ENCODE measurements at regions not wholly inside any gene's neighbourhood (a gene's known extent, or its start where the extent isn't known, plus 50 kb on each side); places are given as distances from the start of the nearest gene placed in this dataset.

- Histone ChIP-seq H3K27me3 (ENCODE audit: control insufficient read depth, insufficient read depth, low read length) (no peaks in the 10 kb centered on the region; the same call in 1 of the 2 replicates), H4K5ac (ENCODE audit: low read depth, low read length) (no peak overlapping the region), H2AFZ (replicated peaks; ENCODE audit: low read length, poor library complexity) (no peak overlapping the region), H4K20me1 (ENCODE audit: insufficient read depth, low read length) (no peaks in the 10 kb centered on the region), H2AK9ac (replicated peaks; ENCODE audit: low read depth, low read length, poor library complexity) (no peak overlapping the region), H3K9me3 (ENCODE audit: control insufficient read depth, insufficient read depth, low read length) (no peaks in the 10 kb centered on the region; the same call in 1 of the 2 replicates), H3K18ac (ENCODE audit: low read depth, low read length) (no peak overlapping the region), H4K91ac (ENCODE audit: insufficient read depth, low read depth, low read length) (no peak overlapping the region), H3K27ac (ENCODE audit: insufficient read depth, low read length) (no peak overlapping the region), H2AK5ac (ENCODE audit: low read depth, low read length) (no peak overlapping the region), H3K23ac (ENCODE audit: low read depth, low read length) (no peak overlapping the region), H2BK15ac (ENCODE audit: low read depth, low read length) (no peak overlapping the region), H3K4me3 (ENCODE audit: insufficient read depth, low read depth, low read length) (no peak overlapping the region), H4K8ac (ENCODE audit: low read depth in 2 of 2, low read length in 2 of 2) (no peak overlapping the region), H3K9me1 (ENCODE audit: insufficient read depth, low read length) (no peaks in the 10 kb centered on the region), H2BK20ac (ENCODE audit: low read depth, low read length) (no peak overlapping the region), H3K9ac (ENCODE audit: low read depth, low read length) (no peak overlapping the region), H3K14ac (replicated peaks; ENCODE audit: low read depth, low read length) (no peak overlapping the region), H3K56ac (ENCODE audit: extremely low read depth, insufficient read depth, low read length) (no peak overlapping the region), H2BK5ac (ENCODE audit: low read depth, low read length, poor library complexity, severe bottlenecking) (no peak overlapping the region), H3K4ac (ENCODE audit: low read depth, low read length) (no peak overlapping the region), H3K79me1 (ENCODE audit: low read depth in 1 of 2, low read length in 2 of 2) (no peaks in the 10 kb centered on the region), H3K4me2 (ENCODE audit: low read depth, low read length) (no peak overlapping the region), H3K4me1 (ENCODE audit: control insufficient read depth, insufficient read depth, low read length) (peaks cover 4% of the 10 kb centered on the region), H3K36me3 (ENCODE audit: control insufficient read depth, insufficient read depth, low read length) (no peaks in the 10 kb centered on the region), H2BK120ac (ENCODE audit: low read depth, low read length) (no peak overlapping the region)
- intact Hi-C loops (cut with micrococcal nuclease) = no loop called here
- no TSS peak for BruUV-seq (replicated peaks)
- dilution Hi-C loops (cut with HindIII; ENCODE audit: low sequenced_read_pairs, unreplicated experiment) = no loop called here
- TF ChIP-seq RCOR1 (IDR thresholded peaks at IDR 0.05; ENCODE audit: insufficient replicate concordance, low read length) (no peak), ELK1 (IDR thresholded peaks at IDR 0.05; ENCODE audit: borderline replicate concordance, low read depth, low read length) (no peak), BHLHE40 (IDR thresholded peaks at IDR 0.05; ENCODE audit: low read depth, low read length) (no peak), RFX5 (IDR thresholded peaks at IDR 0.05; ENCODE audit: low read depth, low read length) (no peak), CHD1 (IDR thresholded peaks at IDR 0.05; ENCODE audit: low read depth, low read length) (no peak), NFE2L2 (IDR thresholded peaks at IDR 0.05; ENCODE audit: low read depth, low read length) (no peak), MAFK (IDR thresholded peaks at IDR 0.05; ENCODE audit: low read depth, low read length) (no peak), MXI1 (IDR thresholded peaks at IDR 0.05; ENCODE audit: borderline replicate concordance, low read depth, low read length) (no peak), SMC3 (IDR thresholded peaks at IDR 0.05; ENCODE audit: low read depth, low read length) (no peak)
- ChIA-PET CTCF (no interaction called here), POLR2A (ENCODE audit: unreplicated experiment) (interaction anchor here (0.6 kb wide), 1 partner anchor 34 kb away, joined by 6 read pairs; no protein-coding TSS in a partner anchor)
- DNase-seq (no peak), ATAC-seq (ENCODE audit: low read depth) (no peak)
- in situ Hi-C loops (cut with MboI; ENCODE audit: low sequenced_read_pairs) = no loop called here
- no CpG with 5 or more reads among the region's 3 CpGs for WGBS, 2 experiments (ENCODE audit: extremely low coverage in 2 of 2, insufficient read length in 1 of 2)
Measured at GRCh38 chr5:57072218-57072892, 101.5 kb upstream of the GPBP1 start.

All from IMR-90 (cell line).